Adipocyte (in vitro differentiated cells): ENCODE measurements at regions not wholly inside any gene's neighbourhood (a gene's known extent, or its start where the extent isn't known, plus 50 kb on each side); places are given as distances from the start of the nearest gene placed in this dataset.

Experiments used
- DNase-seq: peaks from one replicate; pipeline ENCODE4 v3.0.0-alpha.2; 2015; ENCODE audit warnings: low read depth
- H3K27me3 ChIP-seq: replicated peaks from 2 replicates; pipeline ENCODE4 v1.7.0; 2013; ENCODE audit warnings: mild to moderate bottlenecking, low read length, moderate library complexity; ENCODE audit not compliant: control insufficient read depth, insufficient read depth
- H3K36me3 ChIP-seq: 2 replicates; pipeline ENCODE4 v1.7.0; 2013; ENCODE audit warnings: low read length, mild to moderate bottlenecking, moderate library complexity; ENCODE audit not compliant: control insufficient read depth, insufficient read depth, severe bottlenecking
- H3K4me1 ChIP-seq: 2 replicates; pipeline ENCODE4 v1.7.0; 2013; ENCODE audit warnings: mild to moderate bottlenecking, low read length, moderate library complexity; ENCODE audit not compliant: control insufficient read depth, insufficient read depth
- H3K4me3 ChIP-seq: 2 replicates; pipeline ENCODE4 v1.7.0; 2013; ENCODE audit warnings: mild to moderate bottlenecking, low read length, moderate library complexity
- H3K9ac ChIP-seq: 2 replicates; pipeline ENCODE4 v1.7.0; 2013; ENCODE audit warnings: mild to moderate bottlenecking, low read length, moderate library complexity
- H3K9me3 ChIP-seq: 2 replicates; pipeline ENCODE4 v1.7.0; 2013; ENCODE audit warnings: mild to moderate bottlenecking, low read length, moderate library complexity; ENCODE audit not compliant: control insufficient read depth

GRCh38 chr3:99586701-99587100 is 51.7 kb upstream of the COL8A1 start:
- peak overlapping the region; percentile 46 for H3K4me3 ChIP-seq
- H3K36me3 ChIP-seq, result no peaks in the 10 kb centered on the region
- H3K9ac ChIP-seq, result peak overlapping the region; percentile 30
- H3K4me1 ChIP-seq, result peaks cover 4% of the 10 kb centered on the region
- DNase-seq, result peak; percentile 47
- no peaks in the 10 kb centered on the region for H3K27me3 ChIP-seq
- no peaks in the 10 kb centered on the region for H3K9me3 ChIP-seq

GRCh38 chr3:99579965-99580364 is 58.4 kb upstream of the COL8A1 start:
- Histone ChIP-seq H3K9me3 (peaks cover 12% of the 10 kb centered on the region), H3K9ac (no peak overlapping the region), H3K4me3 (no peak overlapping the region), H3K36me3 (no peaks in the 10 kb centered on the region), H3K4me1 (peaks cover 5% of the 10 kb centered on the region), H3K27me3 (no peaks in the 10 kb centered on the region)
- no peak for DNase-seq

GRCh38 chr3:99579246-99579645 is 59.1 kb upstream of the COL8A1 start:
- no peak overlapping the region for H3K9ac ChIP-seq
- DNase-seq, result peak; percentile 46

GRCh38 chr3:99578339-99578970 is 59.9 kb upstream of the COL8A1 start:
- Histone ChIP-seq H3K36me3 (no peaks in the 10 kb centered on the region), H3K4me3 (no peak overlapping the region), H3K4me1 (peaks cover 5% of the 10 kb centered on the region), H3K9ac (no peak overlapping the region), H3K9me3 (peaks cover 16% of the 10 kb centered on the region), H3K27me3 (no peaks in the 10 kb centered on the region)
- DNase-seq, result no peak

More at GRCh38 chr3:99579246-99579645, 59.1 kb upstream of the COL8A1 start:
- Histone ChIP-seq H3K4me3 (no peak overlapping the region), H3K9me3 (peaks cover 16% of the 10 kb centered on the region), H3K27me3 (no peaks in the 10 kb centered on the region), H3K36me3 (no peaks in the 10 kb centered on the region), H3K4me1 (peaks cover 5% of the 10 kb centered on the region)

- DNase-seq, result peak; percentile 30
- Histone ChIP-seq H3K27me3 (no peaks in the 10 kb centered on the region), H3K36me3 (no peaks in the 10 kb centered on the region), H3K4me3 (no peak overlapping the region), H3K9ac (no peak overlapping the region), H3K9me3 (peaks cover 16% of the 10 kb centered on the region), H3K4me1 (peaks cover 5% of the 10 kb centered on the region)
Observed at GRCh38 chr3:99576904-99577559, 61.4 kb upstream of the COL8A1 start.

GRCh38 chr3:99575683-99576082 is 62.7 kb upstream of the COL8A1 start:
- Histone ChIP-seq H3K9me3 (peaks cover 16% of the 10 kb centered on the region), H3K4me3 (peak overlapping the region; percentile 10), H3K4me1 (peaks cover 5% of the 10 kb centered on the region), H3K9ac (no peak overlapping the region), H3K36me3 (no peaks in the 10 kb centered on the region), H3K27me3 (no peaks in the 10 kb centered on the region)
- no peak for DNase-seq

- Histone ChIP-seq H3K4me3 (no peak overlapping the region), H3K9ac (no peak overlapping the region), H3K9me3 (peaks cover 12% of the 10 kb centered on the region), H3K4me1 (no peaks in the 10 kb centered on the region), H3K27me3 (no peaks in the 10 kb centered on the region), H3K36me3 (no peaks in the 10 kb centered on the region)
- DNase-seq, result no peak
Observed at GRCh38 chr3:99570061-99570460, 68.3 kb upstream of the COL8A1 start.

- H3K9ac ChIP-seq, result no peak overlapping the region
- no peak overlapping the region for H3K4me3 ChIP-seq
- H3K4me1 ChIP-seq, result no peaks in the 10 kb centered on the region
- peaks cover 7% of the 10 kb centered on the region for H3K9me3 ChIP-seq
- no peaks in the 10 kb centered on the region for H3K27me3 ChIP-seq
- peak; percentile 33 for DNase-seq
- no peaks in the 10 kb centered on the region for H3K36me3 ChIP-seq
Observed at GRCh38 chr3:99568663-99569335, 69.6 kb upstream of the COL8A1 start.

GRCh38 chr3:99565331-99565730 is 73.1 kb upstream of the COL8A1 start:
- Histone ChIP-seq H3K4me3 (no peak overlapping the region), H3K4me1 (peaks cover 10% of the 10 kb centered on the region), H3K27me3 (no peaks in the 10 kb centered on the region), H3K9me3 (peaks cover 7% of the 10 kb centered on the region), H3K36me3 (no peaks in the 10 kb centered on the region), H3K9ac (no peak overlapping the region)
- no peak for DNase-seq

- Histone ChIP-seq H3K9ac (no peak overlapping the region), H3K36me3 (no peaks in the 10 kb centered on the region), H3K27me3 (no peaks in the 10 kb centered on the region), H3K9me3 (peaks cover 7% of the 10 kb centered on the region), H3K4me3 (no peak overlapping the region), H3K4me1 (peaks cover 10% of the 10 kb centered on the region)
- DNase-seq, result peak; percentile 39
Observed at GRCh38 chr3:99562990-99563607, 75.3 kb upstream of the COL8A1 start.

GRCh38 chr3:99562138-99562537 is 76.3 kb upstream of the COL8A1 start:
- peak; percentile 54 for DNase-seq
- peaks cover 10% of the 10 kb centered on the region for H3K4me1 ChIP-seq
- no peak overlapping the region for H3K4me3 ChIP-seq

More at GRCh38 chr3:99562138-99562537, 76.3 kb upstream of the COL8A1 start:
- no peaks in the 10 kb centered on the region for H3K27me3 ChIP-seq
- H3K9ac ChIP-seq, result no peak overlapping the region
- H3K9me3 ChIP-seq, result peaks cover 7% of the 10 kb centered on the region
- H3K36me3 ChIP-seq, result no peaks in the 10 kb centered on the region
